Hematopoietic multipotent progenitor cell treated with erythropoietin and hydrocortisone succinate and interleukin-3 and kit ligand, for 15 days (in vitro differentiated cells): ENCODE measurements at regions not wholly inside any gene's neighbourhood (a gene's known extent, or its start where the extent isn't known, plus 50 kb on each side); places are given as distances from the start of the nearest gene placed in this dataset.

Experiments
- DNase-seq: peaks from one replicate; pipeline ENCODE4 v3.0.0-alpha.2; 2015; ENCODE audit warnings: low spot score

DNA sequence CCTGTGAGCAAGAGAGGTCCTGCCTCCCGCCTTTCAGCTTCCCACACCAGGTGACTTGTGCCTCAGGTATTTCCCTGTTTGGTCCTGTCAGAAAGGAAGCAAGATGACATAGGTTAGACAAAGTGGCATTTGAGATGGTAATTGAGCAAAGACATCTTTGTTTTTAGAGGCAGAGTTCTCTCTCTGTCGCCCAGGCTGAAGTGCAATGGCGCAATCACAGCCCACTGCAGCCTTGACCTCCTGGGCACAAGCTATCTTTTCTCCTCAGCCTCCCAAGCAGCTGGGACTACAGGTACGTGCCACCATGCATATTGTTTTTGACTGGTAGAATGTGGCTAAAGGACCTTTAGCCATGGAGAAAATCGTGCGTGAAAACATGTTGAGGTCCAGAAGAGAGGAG lies 339.1 kb downstream of the FGF9 start:
- no peak for DNase-seq

DNA sequence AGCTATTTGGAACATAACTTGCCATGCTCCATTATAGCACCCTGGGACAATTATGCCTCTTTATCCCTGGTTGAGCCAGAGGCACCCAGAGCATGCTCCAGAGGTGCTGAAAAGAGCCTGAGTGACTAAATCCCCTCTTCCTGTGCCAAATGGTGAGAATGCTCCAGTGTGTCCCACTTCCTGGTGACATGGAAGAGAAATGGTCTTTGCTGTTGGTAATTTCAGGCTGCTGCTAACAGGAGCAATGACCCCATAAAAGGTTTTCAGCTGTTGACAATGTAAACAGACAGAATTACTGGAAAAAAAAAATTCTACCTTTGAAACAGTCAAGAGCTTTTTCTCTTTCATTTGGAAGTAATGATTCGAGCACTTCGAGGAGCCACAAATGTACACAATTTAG lies 341.8 kb downstream of the FGF9 start:
- no peak for DNase-seq

DNA sequence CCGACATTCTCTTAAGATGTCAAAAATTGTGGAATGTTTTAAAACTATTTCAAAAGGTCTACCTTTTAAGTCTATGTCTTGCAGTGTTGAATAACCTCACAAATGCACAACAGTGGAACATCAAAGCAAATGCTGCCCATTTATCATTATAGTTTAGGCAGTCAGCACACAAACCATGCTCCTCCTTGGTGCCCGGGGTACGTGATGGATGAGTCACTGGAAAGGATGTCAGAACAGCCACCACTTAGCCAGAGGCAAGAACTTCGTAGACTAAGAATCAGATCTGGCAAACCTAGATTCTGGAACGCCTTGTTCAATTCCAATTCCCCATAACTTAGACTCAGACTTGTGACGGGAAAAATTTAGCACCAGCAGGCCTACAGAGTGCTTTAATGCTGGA lies 343.6 kb downstream of the FGF9 start:
- no peak for DNase-seq

DNA sequence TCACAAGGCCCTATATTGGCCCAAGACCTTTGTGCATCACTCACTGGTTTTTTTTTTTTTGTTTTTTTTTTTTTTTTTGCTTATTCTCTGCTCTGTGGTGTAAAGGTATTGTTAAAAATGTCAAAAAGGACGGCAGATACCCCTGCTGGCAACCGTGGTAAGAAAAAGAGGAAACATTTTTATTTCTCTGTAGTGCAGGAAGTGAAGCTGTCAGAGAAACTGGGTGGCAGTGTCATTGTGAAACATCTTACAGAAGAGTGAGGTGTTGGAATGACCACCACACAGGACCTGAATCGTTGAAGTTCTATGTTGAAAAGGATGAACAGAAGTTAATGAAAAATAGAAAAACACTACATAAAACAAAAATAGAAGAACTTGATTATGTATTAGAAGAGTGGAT lies 346.4 kb downstream of the FGF9 start:
- DNase-seq, result no peak

- no peak for DNase-seq
Observed at GRCh38 chr13:22018076-22018835, 347.4 kb downstream of the FGF9 start.

DNA sequence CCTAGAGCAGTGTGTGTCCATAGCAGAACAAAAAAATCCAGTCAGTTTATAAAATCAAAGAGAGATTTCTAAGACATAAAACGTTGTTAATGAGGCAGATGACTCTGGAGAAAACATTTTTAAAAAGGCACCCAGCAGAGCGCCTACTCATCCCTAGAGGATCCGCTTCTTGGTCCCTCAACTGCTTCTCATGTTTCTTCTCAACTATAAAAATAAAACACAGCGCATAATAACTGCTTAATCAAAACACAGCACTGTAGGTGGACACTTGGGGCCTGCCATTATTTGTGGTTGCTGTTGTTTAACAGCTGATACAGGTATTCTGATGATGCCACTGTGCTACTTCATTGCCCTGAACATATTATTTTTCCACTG lies 347.9 kb downstream of the FGF9 start:
- DNase-seq, result no peak

DNA sequence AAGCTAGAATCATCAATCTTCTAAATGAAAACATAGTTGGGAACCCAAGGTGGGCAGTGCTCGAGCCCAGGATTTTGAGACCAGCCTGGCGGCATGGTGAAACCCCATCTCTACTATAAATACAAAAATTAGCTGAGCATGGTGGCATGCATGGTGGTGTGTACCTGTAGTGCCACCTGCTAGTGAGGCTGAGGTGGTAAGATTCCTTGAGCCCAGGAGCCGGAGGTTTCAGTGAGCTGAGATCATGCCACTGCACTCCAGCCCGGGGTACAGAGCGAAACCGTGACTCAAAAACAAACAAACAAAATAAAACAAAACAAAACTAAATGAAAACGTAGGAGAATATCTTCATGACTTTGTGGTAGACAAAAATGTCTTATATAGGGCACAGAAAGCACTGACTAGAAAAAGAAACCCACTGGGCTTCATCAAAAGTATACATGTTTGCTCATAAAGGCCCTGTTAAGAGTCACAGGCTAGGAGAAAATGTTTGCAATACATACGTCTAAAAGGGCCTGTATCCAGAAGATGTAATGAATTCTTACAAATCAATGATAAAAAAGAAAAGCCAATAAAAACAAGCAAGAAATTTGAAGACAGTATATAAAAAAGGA lies 353.6 kb downstream of the FGF9 start:
- no peak for DNase-seq

- no peak for DNase-seq
Observed at GRCh38 chr13:22027566-22027965, 356.7 kb downstream of the FGF9 start.

DNA sequence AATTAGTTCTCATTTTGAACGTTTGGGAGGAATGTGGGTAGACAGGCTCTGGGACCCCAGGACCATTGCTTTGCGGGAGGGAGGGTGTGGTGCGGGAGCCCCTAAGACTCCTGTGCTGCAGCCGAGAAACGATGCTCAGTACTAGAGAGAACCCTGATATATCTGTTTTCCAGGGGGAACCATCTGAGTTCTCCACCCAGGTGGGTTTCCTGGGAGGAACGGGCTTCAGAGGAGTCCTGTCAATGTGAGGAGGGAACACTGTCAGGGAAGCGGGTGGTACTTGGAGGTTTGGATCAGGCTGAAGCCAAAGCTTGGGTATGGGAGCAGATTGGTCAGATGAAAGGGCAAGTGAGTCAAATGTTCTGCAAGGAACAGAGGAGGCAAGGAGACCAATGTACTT lies 358.0 kb downstream of the FGF9 start:
- DNase-seq, result no peak

GRCh38 chr13:22030321-22030720 lies 359.4 kb downstream of the FGF9 start:
- no peak for DNase-seq

DNA sequence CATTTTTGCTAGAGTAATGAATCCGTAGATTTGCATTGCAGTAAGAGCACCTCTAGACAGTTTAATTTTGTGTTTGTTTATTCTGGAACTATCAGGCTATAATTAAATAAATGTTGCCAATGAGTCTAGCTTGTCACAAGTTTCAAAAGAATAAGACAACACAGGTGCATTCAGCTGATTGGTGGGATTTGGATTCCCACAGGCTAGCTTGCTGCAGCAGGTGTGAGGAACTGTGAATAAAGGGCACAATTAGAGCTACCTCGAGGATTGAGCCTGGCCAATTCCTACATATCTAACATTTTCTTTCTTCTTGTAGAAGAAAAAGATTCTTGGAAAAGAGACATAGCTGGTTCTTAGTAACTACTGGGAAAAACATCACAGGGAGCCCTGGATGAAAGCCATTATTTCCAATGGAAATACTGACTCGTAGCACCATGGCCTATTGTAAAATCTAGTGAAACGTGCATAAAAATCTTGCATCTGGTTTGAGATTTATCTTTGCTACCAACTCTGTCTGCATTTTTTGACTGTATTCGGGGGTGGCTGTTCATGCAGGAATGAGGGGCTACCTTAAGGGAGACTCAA lies 360.9 kb downstream of the FGF9 start:
- DNase-seq, result no peak

- DNase-seq, result no peak
Observed at GRCh38 chr13:22032905-22033304, 362.0 kb downstream of the FGF9 start.

- DNase-seq, result no peak
Observed at GRCh38 chr13:22039961-22040360, 369.1 kb downstream of the FGF9 start.

- no peak for DNase-seq
Observed at GRCh38 chr13:22040810-22041364, 370.0 kb downstream of the FGF9 start.

DNA sequence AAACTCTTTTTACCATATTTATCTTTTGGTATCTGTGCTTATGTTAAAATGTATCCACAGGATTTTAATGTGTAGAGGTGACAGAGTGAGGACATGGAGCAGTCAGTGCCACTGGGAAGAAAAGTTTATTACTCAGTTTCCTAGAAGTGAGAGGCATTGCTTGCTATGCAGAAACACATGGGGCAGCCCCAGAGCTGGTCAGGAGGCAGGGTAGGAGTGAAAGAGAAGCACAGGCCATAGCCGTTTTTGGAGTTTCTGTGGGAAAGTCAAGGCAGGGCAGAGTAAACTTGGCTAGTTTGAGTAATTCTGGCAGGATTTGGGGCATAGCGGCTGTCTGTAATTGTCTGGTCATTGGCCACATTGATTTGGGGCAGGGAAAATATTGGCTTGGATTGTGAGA lies 370.9 kb downstream of the FGF9 start:
- DNase-seq, result no peak

DNA sequence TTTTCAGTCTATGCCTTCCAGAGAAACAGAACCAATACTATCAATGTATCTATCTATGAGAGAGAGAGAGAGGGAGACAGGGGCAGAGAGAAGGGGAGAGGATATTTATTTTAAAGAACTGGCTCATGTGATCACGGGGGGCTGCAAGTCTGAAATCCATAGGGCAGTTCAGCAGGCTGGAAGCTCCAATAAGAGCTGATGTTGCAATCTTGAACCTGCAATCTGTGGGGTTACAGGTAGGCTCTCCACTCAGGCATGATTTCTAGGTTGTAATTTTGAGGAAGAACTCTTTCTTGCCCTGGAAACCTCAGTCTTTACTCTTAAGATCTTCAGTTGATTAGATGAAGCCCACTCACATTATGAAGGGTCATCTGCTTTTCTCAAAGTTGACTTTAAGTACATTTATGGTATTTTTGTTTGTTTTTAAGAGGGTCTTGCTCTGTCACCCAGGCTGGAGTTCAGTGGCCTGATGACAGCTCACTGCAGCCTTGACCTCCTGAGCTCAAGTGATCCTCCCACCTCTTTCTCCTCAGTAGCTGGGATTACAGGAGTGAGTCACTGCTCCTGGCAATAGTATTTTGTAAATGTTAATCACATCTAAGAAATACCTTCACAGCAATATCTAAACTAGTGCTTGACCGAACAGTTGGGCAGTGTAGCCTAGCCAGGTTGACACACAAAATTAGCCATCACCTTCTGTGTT lies 376.4 kb downstream of the FGF9 start:
- no peak for DNase-seq

DNA sequence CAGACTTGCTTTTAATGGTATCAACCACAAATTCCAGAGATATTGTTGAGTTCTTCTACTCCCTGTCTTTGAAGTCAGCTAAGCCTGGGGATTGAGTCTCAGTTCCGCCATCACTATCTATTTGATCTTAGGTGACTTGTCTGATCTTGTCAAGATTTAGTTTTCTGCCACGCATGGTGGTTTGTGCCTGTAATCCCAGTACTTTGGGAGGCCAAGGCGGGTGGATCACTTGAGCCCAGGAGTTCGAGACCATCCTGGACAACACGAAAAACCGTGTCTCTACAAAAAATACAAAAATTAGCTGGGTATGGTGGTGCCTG lies 376.9 kb downstream of the FGF9 start:
- DNase-seq, result no peak

GRCh38 chr13:22049384-22049783 lies 378.5 kb downstream of the FGF9 start:
- no peak for DNase-seq

- no peak for DNase-seq
Observed at GRCh38 chr13:22050951-22051563, 380.2 kb downstream of the FGF9 start.

GRCh38 chr13:22053053-22053452 lies 382.2 kb downstream of the FGF9 start:
- no peak for DNase-seq

GRCh38 chr13:22055259-22055658 lies 384.4 kb downstream of the FGF9 start:
- DNase-seq, result no peak

- DNase-seq, result no peak
Observed at GRCh38 chr13:22060187-22060586, 389.3 kb downstream of the FGF9 start.
